SK-N-MC (cell line): ENCODE measurements at regions not wholly inside any gene's neighbourhood (a gene's known extent, or its start where the extent isn't known, plus 50 kb on each side); places are given as distances from the start of the nearest gene placed in this dataset.

ENCODE experiments used
- EZH2 ChIP-seq: fragments of 200-600 bp; sonication (generic); IDR thresholded peaks from one replicate; pipeline ENCODE4 v1.6.1; 2017; ENCODE audit warnings: antibody characterized with exemption
- FOXP2 ChIP-seq: optimal IDR thresholded peaks from 2 replicates; pipeline ENCODE3; 2011; ENCODE audit warnings: mild to moderate bottlenecking, moderate library complexity; ENCODE audit not compliant: insufficient read depth; ENCODE audit errors: extremely low read length, control extremely low read depth
- POLR2AphosphoS5 ChIP-seq: IDR thresholded peaks from 2 replicates; pipeline ENCODE4 v1.6.1; 2012; ENCODE audit warnings: mild to moderate bottlenecking, low read depth, low read length, borderline replicate concordance

- TF ChIP-seq POLR2AphosphoS5 (no peak), EZH2 (no peak), FOXP2 (no peak)
Measured at GRCh38 chr9:82729991-82730589, 332.9 kb downstream of the RASEF start.
